Sigmoid colon (tissue), 4 donors: ENCODE measurements at regions not wholly inside any gene's neighbourhood (a gene's known extent, or its start where the extent isn't known, plus 50 kb on each side); places are given as distances from the start of the nearest gene placed in this dataset.

Experiments
- POLR2AphosphoS5 ChIP-seq, 4 donors: sonication (generic); formaldehyde crosslinking; IDR thresholded peaks; one replicate each; pipeline ENCODE4 v1.6.1; 2017; ENCODE audit warnings: antibody characterized with exemption in 4 of 4
- TF ChIP-seq, protein P1 (sequence below), 4 experiments: fragments of 450-650 bp in 3 of 4; fragments of 200-600 bp in 1 of 4; IDR thresholded peaks; one replicate each; pipeline ENCODE4 v1.5.1; 2016 to 2019; ENCODE audit warnings: antibody characterized with exemption in 4 of 4, mild to moderate bottlenecking in 3 of 4, moderate library complexity in 2 of 4

GRCh38 chr2:131417886-131418285, 53.9 kb upstream of the RAB6D start:
- TF ChIP-seq, protein P1, sequence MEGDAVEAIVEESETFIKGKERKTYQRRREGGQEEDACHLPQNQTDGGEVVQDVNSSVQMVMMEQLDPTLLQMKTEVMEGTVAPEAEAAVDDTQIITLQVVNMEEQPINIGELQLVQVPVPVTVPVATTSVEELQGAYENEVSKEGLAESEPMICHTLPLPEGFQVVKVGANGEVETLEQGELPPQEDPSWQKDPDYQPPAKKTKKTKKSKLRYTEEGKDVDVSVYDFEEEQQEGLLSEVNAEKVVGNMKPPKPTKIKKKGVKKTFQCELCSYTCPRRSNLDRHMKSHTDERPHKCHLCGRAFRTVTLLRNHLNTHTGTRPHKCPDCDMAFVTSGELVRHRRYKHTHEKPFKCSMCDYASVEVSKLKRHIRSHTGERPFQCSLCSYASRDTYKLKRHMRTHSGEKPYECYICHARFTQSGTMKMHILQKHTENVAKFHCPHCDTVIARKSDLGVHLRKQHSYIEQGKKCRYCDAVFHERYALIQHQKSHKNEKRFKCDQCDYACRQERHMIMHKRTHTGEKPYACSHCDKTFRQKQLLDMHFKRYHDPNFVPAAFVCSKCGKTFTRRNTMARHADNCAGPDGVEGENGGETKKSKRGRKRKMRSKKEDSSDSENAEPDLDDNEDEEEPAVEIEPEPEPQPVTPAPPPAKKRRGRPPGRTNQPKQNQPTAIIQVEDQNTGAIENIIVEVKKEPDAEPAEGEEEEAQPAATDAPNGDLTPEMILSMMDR (IDR thresholded peaks at IDR 0.05) = no peak
- TF ChIP-seq POLR2AphosphoS5 (IDR thresholded peaks at IDR 0.05) = no peak
